NCI-H748 treated with DMSO at 0.1 percent for 48 hours (cell line): ENCODE measurements at regions not wholly inside any gene's neighbourhood (a gene's known extent, or its start where the extent isn't known, plus 50 kb on each side); places are given as distances from the start of the nearest gene placed in this dataset.

Experiments used
- DNase-seq: peaks from one replicate; lab custom pipeline; 2025; lab: John Stamatoyannopoulos, UW

DNA sequence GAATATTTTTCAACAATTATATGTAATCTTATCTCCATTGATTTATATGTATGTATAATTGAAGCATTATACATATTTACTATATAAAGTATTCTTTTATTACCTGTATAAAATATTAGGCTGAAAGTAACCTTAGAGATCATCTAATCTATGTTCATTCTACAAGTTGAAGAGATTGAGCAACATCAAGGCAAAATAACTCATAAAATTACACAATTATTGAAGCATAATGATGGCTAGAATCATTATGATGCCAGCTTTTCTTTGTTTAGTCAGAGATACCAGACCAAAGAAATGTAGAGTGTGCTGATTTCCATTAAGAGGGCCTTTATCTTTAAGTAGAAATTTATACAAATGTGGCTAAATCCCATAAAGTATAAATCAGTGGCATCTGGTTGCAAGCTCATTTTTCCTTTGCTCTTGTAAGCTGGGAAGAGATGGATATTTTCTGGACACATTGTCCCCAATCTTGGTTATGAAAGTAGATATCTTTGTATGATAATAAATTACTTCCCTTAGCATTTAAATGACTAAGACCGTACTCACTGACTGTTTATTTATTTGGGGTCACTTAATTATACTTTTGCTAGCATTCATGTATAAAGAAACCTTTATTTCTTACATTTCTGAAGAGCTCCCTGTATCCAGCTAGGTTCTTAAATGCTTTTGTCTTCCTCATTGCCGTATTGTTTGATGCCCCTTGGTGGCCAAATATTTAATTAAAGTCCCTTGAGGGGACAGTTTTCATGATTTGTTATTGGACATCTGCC lies 339.8 kb downstream of the PCDH7 start:
- peak; percentile 39 for DNase-seq

DNA sequence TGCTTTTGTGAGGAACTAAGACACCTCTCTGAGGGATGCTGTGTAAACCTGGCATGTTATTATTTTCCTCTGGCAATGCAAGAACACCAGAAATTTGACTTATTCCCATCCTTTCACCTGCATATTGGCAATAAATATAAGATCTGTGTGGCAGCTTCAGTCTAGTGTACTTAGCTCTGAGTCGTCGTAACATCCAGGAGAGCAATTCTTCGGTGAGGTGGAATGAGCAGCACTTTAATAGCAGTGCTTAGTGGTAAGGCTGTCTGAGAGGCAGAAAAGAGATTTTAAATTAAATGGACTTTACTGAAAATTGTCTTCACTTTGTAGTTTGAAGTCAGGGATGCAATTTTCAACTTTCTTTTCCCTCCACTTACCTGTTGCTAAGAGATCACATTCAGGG lies 344.9 kb downstream of the PCDH7 start:
- no peak for DNase-seq

DNA sequence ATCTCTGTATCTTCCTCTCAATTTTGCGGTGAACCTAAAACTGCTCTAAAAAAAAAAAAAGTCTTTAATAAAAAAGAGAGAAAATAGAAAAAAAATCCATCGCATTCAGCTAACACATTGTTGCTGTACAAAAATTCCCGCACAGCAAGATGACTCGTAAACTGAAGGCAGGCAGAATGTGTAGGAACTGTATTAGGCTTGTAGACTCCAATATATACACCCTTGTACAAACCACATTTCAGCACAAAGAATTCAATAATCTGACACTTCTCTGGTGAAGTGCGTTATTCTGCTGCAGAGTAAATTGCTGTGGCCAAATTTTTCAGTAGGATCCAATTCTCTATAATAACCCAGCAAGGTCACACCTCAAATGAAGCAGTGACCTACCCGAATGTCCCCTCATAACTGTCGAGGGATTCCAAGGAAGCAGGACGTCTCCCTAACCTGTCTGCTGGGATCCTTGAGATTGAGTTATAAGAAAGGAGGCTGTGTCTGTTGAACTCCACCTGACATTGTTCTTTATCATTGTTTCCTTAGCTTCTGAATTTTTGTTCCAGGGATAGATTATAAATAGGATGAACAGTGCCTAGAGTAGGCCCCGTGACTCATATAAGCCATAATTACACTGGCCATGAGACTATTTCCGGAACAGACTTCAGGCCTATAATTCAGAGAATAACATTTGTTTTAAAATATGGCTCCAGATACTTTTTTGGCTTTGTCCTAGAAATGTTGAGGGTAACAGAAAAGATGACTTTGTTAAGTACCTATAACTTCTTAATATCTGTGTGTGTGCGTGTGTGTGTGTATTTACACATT lies 348.3 kb downstream of the PCDH7 start:
- no peak for DNase-seq

DNA sequence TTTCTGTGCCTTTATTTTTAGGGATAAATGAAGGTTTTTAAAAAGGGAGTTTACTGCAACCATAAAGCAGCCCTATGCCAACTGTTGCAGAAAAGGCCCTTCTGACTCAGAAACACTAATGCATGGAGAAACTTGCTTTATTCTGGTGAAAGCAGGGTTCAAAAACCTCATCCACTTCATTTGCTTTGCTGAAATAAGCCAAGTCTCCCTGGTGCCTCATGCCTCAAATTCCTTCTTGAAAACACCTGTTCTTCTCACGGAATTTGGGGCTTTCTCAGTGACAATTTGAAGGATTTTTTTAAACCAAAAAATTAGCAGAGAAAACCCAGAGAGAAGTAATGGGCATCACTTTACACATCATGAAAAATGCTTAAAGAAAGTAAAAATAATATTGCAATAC lies 349.0 kb downstream of the PCDH7 start:
- no peak for DNase-seq

DNA sequence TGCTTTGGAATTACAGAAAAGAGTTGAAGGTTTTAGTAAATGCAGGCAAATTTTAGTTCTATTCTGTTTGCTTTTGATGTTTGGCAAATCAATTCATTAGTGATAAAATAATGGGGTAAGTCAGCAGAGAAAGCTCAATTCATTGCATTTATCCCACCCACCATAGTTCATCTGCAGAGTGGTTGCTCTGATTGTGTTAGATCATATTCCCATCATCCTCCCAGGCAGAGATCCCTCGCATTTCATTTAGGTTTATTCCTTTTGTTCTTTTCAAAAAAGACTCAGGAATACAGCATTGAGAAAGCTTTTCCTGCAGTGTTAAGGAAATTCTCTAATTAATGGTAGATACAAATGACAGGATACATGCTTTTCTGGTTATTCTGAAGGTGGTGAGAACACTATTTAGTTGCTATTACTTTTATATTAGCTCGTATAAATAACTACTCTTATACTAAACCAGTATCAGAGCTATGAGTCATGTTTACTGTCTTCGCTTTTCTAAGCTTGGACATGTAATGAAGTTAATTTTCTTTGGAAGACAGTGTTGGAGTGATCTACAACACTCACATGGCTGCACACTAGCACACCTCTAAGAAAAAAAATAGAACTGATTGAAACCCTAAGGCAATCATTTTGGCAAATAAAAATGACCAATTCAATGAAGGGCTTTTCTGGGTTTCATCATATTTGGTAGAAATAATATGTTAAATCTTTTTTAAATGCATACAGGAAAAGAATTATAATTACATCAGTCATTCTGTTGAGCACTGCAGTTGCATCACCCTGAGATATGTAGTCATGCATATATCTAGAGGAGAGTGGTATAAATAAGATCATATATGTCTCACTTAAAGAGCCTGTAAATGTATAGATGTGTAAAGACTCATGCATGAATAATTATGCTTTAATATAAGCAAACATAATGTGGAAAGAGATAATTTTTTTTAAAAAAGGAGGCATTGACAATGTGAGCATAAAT lies 351.6 kb downstream of the PCDH7 start:
- no peak for DNase-seq

DNA sequence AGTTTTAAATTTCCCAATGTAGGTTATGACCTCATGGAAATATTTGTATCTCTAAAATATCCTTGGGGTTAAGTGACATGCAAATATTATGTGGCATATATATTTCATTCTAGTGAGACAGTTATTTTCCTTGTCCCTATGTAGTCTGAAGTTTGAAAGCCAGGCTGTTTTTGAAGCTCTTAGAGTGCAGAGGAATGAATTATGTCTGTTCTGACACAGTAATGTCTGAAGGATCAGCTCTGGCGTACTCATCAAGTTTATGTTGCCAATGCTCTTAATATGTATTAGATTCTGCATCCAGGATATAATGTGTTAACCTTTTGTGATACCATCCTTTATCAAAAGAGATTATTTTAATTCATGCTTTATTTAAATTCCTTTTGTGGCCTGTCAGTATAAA lies 355.8 kb downstream of the PCDH7 start:
- DNase-seq: no peak

DNA sequence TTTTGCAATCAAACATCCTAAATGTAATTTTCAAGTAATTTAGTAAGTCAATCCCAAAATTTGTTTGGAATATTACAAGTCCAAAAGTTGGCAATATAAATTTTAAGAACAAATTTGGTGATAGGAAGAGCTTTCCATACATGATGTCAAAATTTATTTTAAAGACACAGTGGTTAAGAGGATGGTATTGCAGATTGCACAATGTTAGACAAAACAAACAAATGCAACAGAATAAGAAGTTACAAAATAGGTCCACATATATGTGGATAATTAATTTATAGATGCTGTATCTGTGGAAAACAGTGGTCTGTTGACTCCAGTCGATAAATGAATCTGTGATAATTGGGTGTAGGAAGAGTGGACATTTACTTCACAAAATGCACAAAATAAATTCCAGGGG lies 358.5 kb downstream of the PCDH7 start:
- no peak for DNase-seq

DNA sequence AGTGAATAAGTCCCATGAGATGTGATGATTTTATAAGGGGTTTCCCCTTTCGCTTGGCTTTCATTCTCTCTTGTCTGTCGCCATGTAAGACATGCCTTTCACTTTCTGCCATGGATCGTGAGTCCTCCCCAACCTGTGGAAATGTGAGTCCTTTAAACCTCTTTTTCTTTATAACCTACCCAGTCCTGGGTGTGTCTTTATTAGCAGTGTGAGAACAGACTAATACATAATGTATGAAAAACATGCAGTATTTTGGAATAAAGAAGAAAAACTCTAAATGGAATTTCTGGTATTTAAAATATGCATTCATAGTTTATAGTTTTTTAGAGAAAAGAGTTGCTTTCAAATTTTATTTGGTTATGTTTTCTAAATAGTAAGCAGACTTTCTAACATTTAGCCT lies 360.7 kb downstream of the PCDH7 start:
- DNase-seq: no peak

DNA sequence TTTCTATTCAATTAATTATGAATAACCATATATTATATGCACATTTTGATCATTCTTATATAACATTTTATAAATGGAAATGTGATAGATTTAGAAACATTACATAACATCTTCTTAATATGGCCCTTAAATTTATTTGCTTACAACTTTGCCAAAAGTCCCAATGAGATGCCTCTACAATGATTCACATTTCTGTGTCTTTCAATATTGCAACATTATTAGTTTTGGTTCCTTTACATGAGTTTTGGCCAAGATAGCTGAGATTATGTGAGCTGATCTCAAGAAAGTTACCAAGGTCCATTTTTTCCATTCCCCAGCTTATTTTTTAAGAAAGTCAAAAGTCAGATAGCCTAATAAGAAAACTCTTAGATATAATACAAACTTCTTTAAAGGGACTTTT lies 361.2 kb downstream of the PCDH7 start:
- DNase-seq: no peak

DNA sequence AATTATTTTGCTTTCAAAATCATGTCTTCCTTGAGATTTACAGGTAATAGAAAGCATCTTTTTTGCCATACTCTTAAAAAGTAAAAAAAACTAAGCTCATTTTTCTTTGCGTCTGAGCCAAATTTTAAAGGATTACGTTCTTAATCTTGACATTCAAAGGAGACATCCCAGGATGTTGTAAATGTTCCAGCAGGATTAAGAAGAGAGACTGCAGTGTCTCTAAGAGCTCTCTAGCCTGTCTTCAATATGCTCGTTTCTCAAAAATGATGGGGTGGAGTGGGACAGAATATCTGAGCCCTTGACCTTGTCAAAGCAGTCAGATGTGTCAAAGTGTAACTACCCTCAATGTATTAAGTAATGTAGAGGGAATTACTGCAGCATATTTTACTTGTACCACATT lies 363.3 kb downstream of the PCDH7 start:
- DNase-seq: no peak

DNA sequence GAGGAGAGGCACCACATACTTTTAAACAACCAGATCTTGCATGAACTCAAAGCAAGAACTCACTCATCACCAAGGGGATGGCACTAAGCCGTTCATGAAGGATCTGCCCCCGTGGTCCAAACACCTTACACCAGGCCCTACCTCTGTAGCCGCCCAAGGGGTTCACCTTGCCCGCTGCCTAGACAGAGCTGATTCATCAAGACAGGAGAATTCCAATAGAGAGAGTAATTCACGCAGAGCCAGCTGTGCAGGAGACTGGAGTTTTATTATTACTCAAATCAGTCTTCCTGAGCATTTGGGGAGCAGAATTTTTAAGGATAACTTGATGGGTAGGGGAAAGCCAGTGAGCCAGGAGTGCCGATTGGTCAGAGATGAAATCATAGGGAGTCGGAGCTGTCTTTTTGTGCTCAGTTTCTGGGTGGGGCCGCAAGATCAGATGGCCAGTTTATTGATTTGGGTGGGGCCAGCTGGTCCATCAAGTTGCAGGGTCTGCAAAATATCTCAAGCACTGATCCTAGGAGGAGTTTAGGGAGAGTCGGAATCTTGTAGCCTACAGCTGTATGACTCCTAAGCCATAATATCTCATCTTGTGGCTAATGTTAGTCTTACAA lies 364.7 kb downstream of the PCDH7 start:
- DNase-seq: no peak

DNA sequence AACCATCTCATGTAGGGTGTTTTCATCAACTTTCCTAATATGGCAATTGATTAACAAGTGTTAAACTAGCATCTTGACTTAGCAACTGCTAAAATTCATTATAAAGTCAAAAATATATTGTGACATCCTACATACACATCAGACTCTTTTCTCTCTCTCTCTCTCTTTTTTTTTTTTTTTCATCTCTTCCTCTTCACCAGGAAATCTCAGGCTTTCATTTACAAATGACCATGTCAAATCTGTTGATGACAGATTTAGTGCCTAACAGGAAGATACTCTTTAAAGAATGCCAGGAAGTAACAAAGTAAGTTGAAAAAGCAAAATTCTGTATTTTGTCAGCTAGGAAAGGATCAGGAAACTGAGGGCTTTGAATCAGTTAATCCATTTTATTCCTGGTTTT lies 365.5 kb downstream of the PCDH7 start:
- no peak for DNase-seq

DNA sequence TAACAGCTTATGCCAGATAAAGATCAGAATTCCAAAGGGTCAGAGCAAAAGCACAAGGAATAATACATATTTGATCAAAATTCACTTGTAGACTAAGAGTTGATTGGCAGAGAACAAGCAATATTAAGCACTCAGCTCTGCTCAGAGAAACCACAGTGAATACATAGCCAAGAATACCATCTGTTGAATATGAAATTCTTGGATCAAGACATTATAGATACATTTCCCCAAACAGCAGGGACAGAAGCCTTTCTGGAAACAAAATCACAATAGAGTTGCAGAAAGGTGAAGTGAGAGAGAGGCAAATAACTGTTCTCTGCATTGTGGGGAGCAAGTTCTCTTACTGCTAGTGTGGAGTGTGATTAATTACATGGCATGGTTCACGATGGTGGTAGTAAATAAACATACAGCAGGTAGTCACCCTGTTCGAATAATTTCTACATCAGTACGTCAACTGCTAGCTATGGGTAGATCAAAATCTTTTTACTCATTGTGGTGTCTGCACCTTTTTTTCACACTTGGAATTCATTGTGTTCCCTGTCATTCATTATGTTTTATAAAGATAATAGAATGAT lies 366.7 kb downstream of the PCDH7 start:
- DNase-seq: no peak

DNA sequence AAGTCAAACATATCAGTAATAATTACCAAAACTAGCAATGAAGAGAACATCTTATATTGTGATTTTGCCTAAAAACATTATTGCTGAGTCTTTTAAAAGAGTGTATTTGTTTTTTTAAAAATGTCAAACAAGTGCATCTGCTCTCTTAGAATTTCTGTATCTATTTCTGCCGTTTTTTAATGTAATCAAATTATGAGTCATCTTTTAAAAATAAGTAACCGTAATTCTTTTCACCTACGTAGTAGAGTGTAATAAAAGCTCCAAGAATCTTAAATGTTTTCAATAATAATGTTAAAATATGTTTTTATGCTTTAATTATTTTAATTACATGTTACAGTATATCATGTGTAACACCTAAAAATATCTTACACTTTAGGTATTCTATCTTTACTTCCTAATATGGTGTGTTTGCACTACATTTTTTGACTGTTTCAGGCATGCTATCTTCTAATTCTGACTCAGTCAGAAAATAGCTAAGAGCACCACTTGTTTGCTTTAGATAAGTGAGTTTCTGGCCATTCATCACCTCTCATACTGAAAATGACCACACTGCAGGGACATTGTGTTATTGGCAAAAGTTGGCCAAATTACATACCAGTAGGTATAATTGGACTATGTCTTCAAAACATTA lies 368.5 kb downstream of the PCDH7 start:
- DNase-seq: peak; percentile 23

DNA sequence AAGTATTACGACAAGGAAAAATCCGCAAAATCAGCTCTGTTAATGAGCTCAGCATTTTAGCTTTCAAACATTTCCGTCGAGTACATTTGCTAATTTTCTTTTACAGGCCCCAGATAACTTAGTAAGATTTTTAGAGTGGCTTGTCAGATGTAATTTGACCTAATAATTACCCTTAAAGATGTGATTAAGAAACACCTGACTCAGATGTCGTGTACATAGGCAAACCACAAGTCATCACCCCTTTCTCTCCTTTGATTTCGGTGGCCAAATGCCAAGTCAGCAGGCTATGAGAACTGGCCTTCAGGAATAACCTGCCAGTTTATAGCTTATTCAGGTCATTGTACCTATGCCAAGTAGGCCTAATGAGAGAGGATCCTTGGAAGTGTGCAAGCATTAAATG lies 369.6 kb downstream of the PCDH7 start:
- DNase-seq: peak; percentile 59

DNA sequence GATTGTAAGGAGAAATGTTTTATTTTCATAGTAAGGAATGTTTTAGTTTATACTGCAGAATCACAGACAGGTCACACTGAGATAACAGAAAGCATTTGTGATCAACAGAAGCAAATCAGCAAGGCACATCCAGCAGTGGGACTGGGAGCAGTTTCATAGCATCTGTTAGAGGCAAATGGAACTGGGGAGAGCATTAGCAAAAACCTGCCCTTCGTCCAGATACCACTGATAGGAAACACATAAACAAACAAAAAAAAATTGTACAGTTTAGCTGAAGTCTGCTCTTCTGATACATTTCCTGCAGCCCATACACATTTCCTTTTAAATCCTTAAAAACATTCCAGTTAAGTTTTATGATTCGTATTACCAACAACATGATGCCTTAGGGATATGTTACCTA lies 374.3 kb downstream of the PCDH7 start:
- DNase-seq: no peak

DNA sequence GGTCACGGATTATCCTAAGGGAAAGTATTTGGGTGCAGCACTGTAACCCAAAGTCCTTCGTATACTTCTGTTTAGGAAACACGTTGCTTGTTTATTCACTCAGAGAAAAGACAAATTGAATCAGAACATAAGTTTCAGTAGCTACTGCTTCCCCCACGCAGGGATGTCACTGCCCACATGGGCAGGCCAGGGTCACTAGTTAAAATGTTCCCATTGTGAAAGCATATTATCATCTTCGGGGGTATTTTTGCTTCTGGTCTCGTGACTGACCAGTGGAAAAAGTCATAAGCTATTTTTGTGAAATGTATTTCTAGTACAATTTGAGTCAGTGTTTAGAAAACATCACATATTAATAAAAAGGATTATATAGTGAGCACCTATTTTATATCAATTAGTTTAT lies 377.8 kb downstream of the PCDH7 start:
- DNase-seq: no peak

DNA sequence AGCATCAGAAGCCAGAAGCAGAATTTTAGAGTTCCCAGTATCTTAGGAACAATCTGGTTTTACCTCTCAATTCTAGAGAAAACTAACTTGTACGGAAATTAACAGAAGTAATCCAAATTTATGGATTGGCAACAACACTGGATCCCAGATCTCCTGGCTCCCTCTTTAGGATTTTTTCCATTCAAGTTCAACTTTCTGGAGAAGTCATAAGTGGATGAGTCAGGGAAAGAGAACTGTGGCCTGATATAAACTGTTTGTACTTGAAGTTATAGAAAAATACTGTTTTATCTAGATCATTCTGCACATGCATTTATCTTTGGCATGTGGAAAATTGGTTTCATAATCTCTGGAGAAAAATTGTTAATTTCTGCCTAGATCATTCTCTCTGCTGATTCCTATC lies 380.4 kb downstream of the PCDH7 start:
- DNase-seq: no peak

DNA sequence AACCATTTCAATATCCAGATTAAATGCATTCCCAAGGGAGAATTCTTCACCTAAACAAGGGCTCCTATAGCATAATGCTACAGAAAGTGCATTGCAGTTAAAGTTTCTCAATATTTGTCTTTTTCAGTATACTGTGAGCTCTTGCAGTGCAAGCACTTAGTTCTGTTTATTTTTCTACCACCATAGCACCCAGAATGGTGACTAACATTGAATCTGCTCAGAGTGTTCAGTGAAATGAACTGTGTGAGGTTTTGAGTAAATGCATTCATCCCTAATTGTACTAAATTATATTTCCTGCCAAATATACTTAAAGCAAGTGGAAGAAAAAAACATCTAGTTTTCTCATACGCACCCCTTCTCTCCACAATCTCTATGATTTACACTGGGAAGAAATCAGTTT lies 383.9 kb downstream of the PCDH7 start:
- DNase-seq: peak; percentile 68

DNA sequence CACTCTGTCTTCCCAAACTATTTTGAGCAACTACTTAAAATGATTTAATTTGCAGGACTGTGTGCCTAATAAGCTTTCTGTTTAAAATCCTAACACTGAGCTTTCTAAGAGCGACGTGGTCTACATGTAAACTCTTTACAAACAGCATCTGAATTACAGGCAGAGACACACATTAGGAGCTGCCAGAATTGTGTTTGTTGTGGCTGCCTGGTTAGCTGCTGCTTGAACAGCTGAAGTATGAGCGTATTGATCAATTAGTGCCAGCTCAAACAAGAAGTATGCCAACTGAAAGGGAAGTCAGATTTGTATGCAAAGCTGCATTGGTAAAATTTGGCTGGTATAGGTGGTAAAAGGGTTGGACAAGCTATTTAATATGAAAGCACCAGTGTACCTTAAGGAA lies 384.4 kb downstream of the PCDH7 start:
- DNase-seq: peak; percentile 40

DNA sequence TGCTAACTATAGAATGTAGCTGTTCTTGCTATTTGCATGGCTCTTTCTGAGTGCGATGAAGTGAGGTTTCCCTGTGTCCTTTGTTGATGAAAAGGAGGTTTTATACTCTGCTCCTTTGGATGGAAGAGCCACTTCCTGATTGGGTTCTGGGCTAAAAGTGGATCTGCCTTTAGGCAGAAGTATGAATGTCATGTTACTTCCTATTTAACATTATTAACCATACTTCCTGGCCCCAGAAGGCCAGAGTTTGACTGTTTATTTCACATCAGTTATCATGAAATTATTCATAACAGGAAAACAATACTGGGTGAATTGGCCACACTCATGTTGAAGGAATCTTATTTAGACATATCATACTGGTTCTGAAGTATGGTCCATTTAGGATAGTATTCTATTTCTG lies 386.2 kb downstream of the PCDH7 start:
- no peak for DNase-seq
